Rectal smooth muscle tissue (tissue), 1 donor: ENCODE measurements at regions not wholly inside any gene's neighbourhood (a gene's known extent, or its start where the extent isn't known, plus 50 kb on each side); places are given as distances from the start of the nearest gene placed in this dataset.
"Not testable (repeated sequence)": the region's sequence is repeated elsewhere in the genome, so short reads cannot be mapped to it uniquely, and the experiment has no call there.

Experiments used
- H3K27ac ChIP-seq: one replicate; pipeline ENCODE4 v1.7.0; 2013; ENCODE audit warnings: low read depth, low read length, inconsistent platforms
- H3K27me3 ChIP-seq: one replicate; pipeline ENCODE4 v1.7.0; 2013; ENCODE audit warnings: low read length; ENCODE audit not compliant: control insufficient read depth, insufficient read depth
- H3K36me3 ChIP-seq: one replicate; pipeline ENCODE4 v1.7.0; 2013; ENCODE audit warnings: low read length; ENCODE audit not compliant: control insufficient read depth, insufficient read depth
- H3K4me1 ChIP-seq: one replicate; pipeline ENCODE4 v1.7.0; 2013; ENCODE audit warnings: low read length; ENCODE audit not compliant: control insufficient read depth, insufficient read depth
- H3K4me3 ChIP-seq: one replicate; pipeline ENCODE4 v1.7.0; 2013; ENCODE audit warnings: low read length
- H3K9ac ChIP-seq: one replicate; pipeline ENCODE4 v1.7.0; 2013; ENCODE audit warnings: low read length

GRCh38 chr14:22502007-22502406 is 87.0 kb downstream of the DAD1 start:
- Histone ChIP-seq H3K9ac (no peak overlapping the region), H3K36me3 (no peaks in the 10 kb centered on the region), H3K27ac (no peak overlapping the region), H3K4me1 (peaks cover 4% of the 10 kb centered on the region), H3K4me3 (no peak overlapping the region), H3K27me3 (no peaks in the 10 kb centered on the region)

GRCh38 chr14:22500954-22501726 is 87.9 kb downstream of the DAD1 start:
- Histone ChIP-seq H3K36me3 (no peaks in the 10 kb centered on the region), H3K27me3 (no peaks in the 10 kb centered on the region), H3K4me1 (no peaks in the 10 kb centered on the region), H3K9ac (no peak overlapping the region), H3K4me3 (no peak overlapping the region), H3K27ac (no peak overlapping the region)

DNA sequence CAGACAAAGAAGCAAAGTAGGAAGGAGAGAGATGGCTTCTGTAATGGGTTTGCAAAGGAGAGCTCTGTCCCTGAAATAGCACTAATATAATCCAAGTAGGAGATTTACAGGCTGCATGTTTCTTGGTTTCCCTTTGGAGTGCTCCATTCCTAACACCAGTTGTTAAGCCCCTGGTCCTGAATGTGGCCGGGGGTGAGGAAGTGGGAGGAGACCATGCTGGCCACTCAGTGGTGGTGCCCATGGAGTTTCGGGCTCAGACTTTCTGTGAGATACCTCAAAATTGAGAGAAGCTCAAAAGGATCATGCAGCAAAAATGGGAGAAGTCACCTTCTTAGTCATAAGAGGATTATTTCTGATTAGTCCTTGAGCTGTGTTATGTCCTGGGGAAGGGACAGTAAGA is 88.5 kb downstream of the DAD1 start:
- Histone ChIP-seq H3K27me3 (no peaks in the 10 kb centered on the region), H3K4me3 (no peak overlapping the region), H3K36me3 (no peaks in the 10 kb centered on the region), H3K4me1 (no peaks in the 10 kb centered on the region), H3K9ac (no peak overlapping the region), H3K27ac (no peak overlapping the region)

GRCh38 chr14:22497671-22498093 is 91.3 kb downstream of the DAD1 start:
- Histone ChIP-seq H3K27me3 (no peaks in the 10 kb centered on the region), H3K4me1 (no peaks in the 10 kb centered on the region), H3K36me3 (no peaks in the 10 kb centered on the region), H3K27ac (no peak overlapping the region), H3K9ac (no peak overlapping the region), H3K4me3 (no peak overlapping the region)

- Histone ChIP-seq H3K36me3 (no peaks in the 10 kb centered on the region), H3K4me3 (no peak overlapping the region), H3K4me1 (no peaks in the 10 kb centered on the region), H3K27me3 (no peaks in the 10 kb centered on the region), H3K27ac (no peak overlapping the region), H3K9ac (no peak overlapping the region)
Measured at GRCh38 chr14:22497144-22497423, 91.9 kb downstream of the DAD1 start.

DNA sequence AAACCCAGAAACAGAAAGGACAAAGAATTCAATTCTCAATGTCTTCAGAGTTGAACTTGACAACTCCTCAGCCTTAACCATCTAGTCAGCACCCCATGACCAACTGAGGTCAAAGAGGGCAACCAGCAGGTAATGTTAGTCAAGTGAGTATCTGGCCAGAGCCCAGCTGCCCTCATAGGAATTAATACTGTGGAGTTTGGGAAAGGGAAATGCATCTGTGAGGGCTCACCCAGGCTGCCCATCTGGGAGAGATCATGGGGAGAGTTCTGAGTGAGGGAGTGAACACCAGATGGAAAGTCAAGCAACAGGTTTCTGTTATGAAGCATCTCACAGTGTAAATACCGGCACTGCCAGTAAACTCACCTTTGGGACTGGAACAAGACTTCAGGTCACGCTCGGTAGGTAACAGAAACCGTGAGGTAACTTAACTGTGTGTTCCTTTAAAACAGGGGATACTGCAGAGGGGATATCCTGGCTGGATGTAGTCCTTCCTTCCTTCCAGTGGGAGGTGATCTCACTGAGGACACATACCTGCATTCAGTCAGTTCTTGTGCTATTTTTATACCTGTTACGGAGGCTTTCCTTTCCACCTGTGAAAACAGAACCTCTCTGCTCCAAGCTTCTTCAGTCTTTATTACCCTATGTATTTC is 94.4 kb downstream of the DAD1 start:
- no peak overlapping the region for H3K4me3 ChIP-seq
- no peaks in the 10 kb centered on the region for H3K27me3 ChIP-seq
- no peaks in the 10 kb centered on the region for H3K36me3 ChIP-seq
- H3K9ac ChIP-seq, result no peak overlapping the region
- no peaks in the 10 kb centered on the region for H3K4me1 ChIP-seq
- no peak overlapping the region for H3K27ac ChIP-seq

GRCh38 chr14:22493753-22494152 is 95.3 kb downstream of the DAD1 start:
- Histone ChIP-seq H3K4me3 (no peak overlapping the region), H3K9ac (no peak overlapping the region), H3K36me3 (no peaks in the 10 kb centered on the region), H3K27me3 (no peaks in the 10 kb centered on the region), H3K4me1 (no peaks in the 10 kb centered on the region), H3K27ac (no peak overlapping the region)

- H3K4me3 ChIP-seq, result no peak overlapping the region
- no peaks in the 10 kb centered on the region for H3K4me1 ChIP-seq
- H3K9ac ChIP-seq, result no peak overlapping the region
- H3K36me3 ChIP-seq, result no peaks in the 10 kb centered on the region
- H3K27ac ChIP-seq, result no peak overlapping the region
- no peaks in the 10 kb centered on the region for H3K27me3 ChIP-seq
Measured at GRCh38 chr14:22492622-22493542, 96.1 kb downstream of the DAD1 start.

GRCh38 chr14:22491683-22492621 is 97.1 kb downstream of the DAD1 start:
- Histone ChIP-seq H3K4me3 (no peak overlapping the region), H3K27me3 (no peaks in the 10 kb centered on the region), H3K4me1 (no peaks in the 10 kb centered on the region), H3K36me3 (no peaks in the 10 kb centered on the region), H3K27ac (no peak overlapping the region), H3K9ac (no peak overlapping the region)

DNA sequence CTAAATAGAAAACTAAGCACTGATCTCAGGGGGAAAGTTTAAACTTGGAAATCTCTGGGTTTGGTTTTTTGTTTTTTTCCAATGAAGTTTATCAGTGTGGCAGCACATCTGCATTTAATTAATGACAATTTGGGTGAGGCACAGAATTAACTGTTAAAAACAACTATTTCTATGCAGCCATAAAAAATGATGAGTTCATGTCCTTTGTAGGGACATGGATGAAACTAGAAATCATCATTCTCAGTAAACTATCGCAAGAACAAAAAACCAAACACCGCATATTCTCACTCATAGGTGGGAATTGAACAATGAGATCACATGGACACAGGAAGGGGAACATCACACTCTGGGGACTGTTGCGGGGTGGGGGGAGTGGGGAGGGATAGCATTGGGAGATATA is 98.0 kb downstream of the DAD1 start:
- H3K9ac ChIP-seq, H3K27me3 ChIP-seq, H3K27ac ChIP-seq, H3K4me1 ChIP-seq, H3K4me3 ChIP-seq, H3K36me3 ChIP-seq: not testable (repeated sequence)

- Histone ChIP-seq H3K27me3 (no peaks in the 10 kb centered on the region), H3K4me3 (no peak overlapping the region), H3K36me3 (no peaks in the 10 kb centered on the region), H3K27ac (no peak overlapping the region), H3K9ac (no peak overlapping the region), H3K4me1 (no peaks in the 10 kb centered on the region)
Measured at GRCh38 chr14:22489957-22490950, 98.8 kb downstream of the DAD1 start.
